ENCODE measurements at regions not wholly inside any gene's neighbourhood (a gene's known extent, or its start where the extent isn't known, plus 50 kb on each side); places are given as distances from the start of the nearest gene placed in this dataset.

DNA sequence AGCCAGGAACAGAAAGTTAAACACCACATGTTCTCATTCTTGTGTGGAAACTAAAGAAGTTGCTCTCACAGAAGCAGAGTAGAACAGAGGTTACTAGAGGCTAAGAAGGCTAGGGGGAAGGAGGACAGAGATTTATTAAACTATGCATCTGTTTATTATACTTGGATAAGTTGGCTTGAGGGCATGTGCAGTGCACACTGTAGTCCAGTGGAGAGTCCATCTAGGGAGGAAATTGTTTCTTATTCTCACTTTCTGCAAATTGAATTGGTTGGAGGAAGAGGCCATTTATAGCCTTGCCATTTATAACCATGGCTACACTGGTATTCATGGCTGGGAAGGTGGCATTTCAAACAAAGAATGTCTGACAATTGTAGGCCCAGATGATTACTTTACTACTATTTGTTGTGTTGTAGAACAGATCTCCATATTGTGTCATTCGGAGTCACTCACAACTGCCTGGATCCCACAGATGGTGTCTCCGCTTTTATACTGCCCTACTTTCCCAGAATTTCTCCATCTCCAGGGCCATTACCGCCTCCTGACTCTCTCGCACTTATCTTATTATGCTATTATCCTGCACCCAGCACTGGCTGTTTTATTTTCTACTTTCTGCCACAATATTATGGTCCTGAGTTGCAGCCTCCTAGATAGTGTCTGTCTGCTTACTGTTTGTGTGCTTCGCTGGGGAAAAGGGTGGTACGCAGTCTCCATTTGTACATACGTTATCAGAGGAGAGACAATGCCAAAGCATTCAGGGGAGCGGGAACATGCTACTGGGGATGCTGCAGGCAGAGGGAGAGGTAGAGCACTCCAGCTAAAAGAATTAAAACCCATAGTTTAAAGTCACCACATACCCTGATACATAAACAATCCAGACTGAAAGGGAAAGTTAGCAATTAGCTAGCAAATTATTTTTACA is 169.3 kb upstream of the BLID start:
- Histone ChIP-seq H3K27ac (ENCODE audit: extremely low read depth, low read depth, low read length) (no peak overlapping the region), H3K79me2 (ENCODE audit: control insufficient read depth, insufficient read depth, low read length) (no peaks in the 10 kb centered on the region), H3K36me3 (ENCODE audit: control insufficient read depth, insufficient read depth, low read length) (no peaks in the 10 kb centered on the region), H3K4me3 (no peak overlapping the region), H4K20me1 (replicated peaks; ENCODE audit: control insufficient read depth, insufficient read depth, low read length) (no peaks in the 10 kb centered on the region), H2AFZ (ENCODE audit: low read depth, low read length) (no peak overlapping the region), H3K9me3 (replicated peaks; ENCODE audit: control insufficient read depth, insufficient read depth, low read depth, low read length) (no peaks in the 10 kb centered on the region), H3K9ac (ENCODE audit: insufficient read depth in 1 of 2, low read depth in 2 of 2, low read length in 2 of 2) (no peak overlapping the region), H3K4me1 (replicated peaks in 1 of 2; ENCODE audit: control insufficient read depth in 2 of 2, insufficient read depth in 2 of 2, low read length in 2 of 2) (no peaks in the 10 kb centered on the region), H3K27me3 (ENCODE audit: control insufficient read depth in 2 of 2, insufficient read depth in 2 of 2, low read length in 2 of 2) (no peaks in the 10 kb centered on the region), H3K9me1 (ENCODE audit: control insufficient read depth, insufficient read depth, low read length) (no peaks in the 10 kb centered on the region), H3K4me2 (ENCODE audit: insufficient read depth, low read length) (no peak overlapping the region)
- in situ Hi-C loops (cut with MboI): no loop called here
- intact Hi-C loops (cut with micrococcal nuclease): no loop called here
- ATAC-seq (no peak), DNase-seq (ENCODE audit: extremely low read depth in 1 of 4, low spot score in 3 of 4) (no peak), FAIRE-seq (no peak)
- POLR2A ChIA-PET: no interaction called here
- WGBS (ENCODE audit: insufficient coverage, low coverage, missing lambda C conversion rate): under 1% methylated on average over 8 of the region's 8 CpGs
- no TSS peak for BruUV-seq (replicated peaks)
- no peak for TF ChIP-seq ATF1 (CRISPR knock-in tag; IDR thresholded peaks at IDR 0.05)
- TF ChIP-seq ATF1 (tag; IDR thresholded peaks at IDR 0.05): no peak
- no peak for TF ChIP-seq ZNF551 (CRISPR knock-in tag; IDR thresholded peaks at IDR 0.05)
- TF ChIP-seq PHF20 (IDR thresholded peaks at IDR 0.05; ENCODE audit: partially characterized antibody): no peak
- CTCF ChIA-PET (ENCODE audit: low intra/inter-chr PET ratio): no interaction called here

DNA sequence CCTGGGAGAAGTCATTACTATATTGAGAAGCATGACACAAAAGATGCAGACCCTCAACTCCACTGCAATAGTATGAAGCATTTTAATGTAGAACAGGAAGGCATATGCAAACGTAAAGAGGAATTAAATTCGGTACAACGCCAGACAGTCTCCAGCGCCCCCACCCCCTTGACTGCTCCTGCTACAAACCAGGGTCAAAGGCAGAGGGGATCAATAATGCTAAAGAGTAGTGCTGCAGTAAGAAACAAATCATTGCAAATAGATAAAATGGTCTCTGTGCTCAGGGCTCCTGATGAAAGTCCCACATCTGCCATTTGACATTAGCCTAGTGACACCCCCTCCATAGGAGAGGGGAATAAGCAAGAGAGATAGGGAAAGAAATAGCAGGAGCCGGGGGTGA is 164.9 kb upstream of the BLID start:
- ChIA-PET POLR2A (no interaction called here), CTCF (ENCODE audit: low intra/inter-chr PET ratio) (no interaction called here)
- in situ Hi-C loops (cut with MboI): no loop called here
- no peak overlapping the region for H3K4me3 ChIP-seq
- intact Hi-C loops (cut with micrococcal nuclease): no loop called here
- ATAC-seq: no peak
- H3K4me2 ChIP-seq (ENCODE audit: insufficient read depth, low read length): no peak overlapping the region
- no peak overlapping the region for H2AFZ ChIP-seq (ENCODE audit: low read depth, low read length)
- no peak for FAIRE-seq
- no peaks in the 10 kb centered on the region for H3K4me1 ChIP-seq (replicated peaks in 1 of 2; ENCODE audit: control insufficient read depth in 2 of 2, insufficient read depth in 2 of 2, low read length in 2 of 2)
- H4K20me1 ChIP-seq (replicated peaks; ENCODE audit: control insufficient read depth, insufficient read depth, low read length): no peaks in the 10 kb centered on the region
- BruUV-seq (replicated peaks): no TSS peak
- H3K36me3 ChIP-seq (ENCODE audit: control insufficient read depth, insufficient read depth, low read length): no peaks in the 10 kb centered on the region
- DNase-seq (ENCODE audit: extremely low read depth in 1 of 4, low spot score in 3 of 4): no peak
- 1% methylated on average over 5 of the region's 5 CpGs for WGBS (ENCODE audit: insufficient coverage, low coverage, missing lambda C conversion rate)
- H3K27ac ChIP-seq (ENCODE audit: extremely low read depth, low read depth, low read length): no peak overlapping the region
- H3K9me3 ChIP-seq (replicated peaks; ENCODE audit: control insufficient read depth, insufficient read depth, low read depth, low read length): no peaks in the 10 kb centered on the region
- H3K79me2 ChIP-seq (ENCODE audit: control insufficient read depth, insufficient read depth, low read length): no peaks in the 10 kb centered on the region
- H3K27me3 ChIP-seq (ENCODE audit: control insufficient read depth in 2 of 2, insufficient read depth in 2 of 2, low read length in 2 of 2): no peaks in the 10 kb centered on the region
- no peak overlapping the region for H3K9ac ChIP-seq (ENCODE audit: insufficient read depth in 1 of 2, low read depth in 2 of 2, low read length in 2 of 2)
- no peaks in the 10 kb centered on the region for H3K9me1 ChIP-seq (ENCODE audit: control insufficient read depth, insufficient read depth, low read length)
- TF ChIP-seq MTA2 (IDR thresholded peaks at IDR 0.05; ENCODE audit: low read depth): no peak
- no peak for TF ChIP-seq MEF2A (IDR thresholded peaks at IDR 0.05; ENCODE audit: control insufficient read depth, low read depth, low read length)
- TF ChIP-seq ZNF3 (CRISPR knock-in tag; IDR thresholded peaks at IDR 0.05): no peak
- TF ChIP-seq, protein P1, sequence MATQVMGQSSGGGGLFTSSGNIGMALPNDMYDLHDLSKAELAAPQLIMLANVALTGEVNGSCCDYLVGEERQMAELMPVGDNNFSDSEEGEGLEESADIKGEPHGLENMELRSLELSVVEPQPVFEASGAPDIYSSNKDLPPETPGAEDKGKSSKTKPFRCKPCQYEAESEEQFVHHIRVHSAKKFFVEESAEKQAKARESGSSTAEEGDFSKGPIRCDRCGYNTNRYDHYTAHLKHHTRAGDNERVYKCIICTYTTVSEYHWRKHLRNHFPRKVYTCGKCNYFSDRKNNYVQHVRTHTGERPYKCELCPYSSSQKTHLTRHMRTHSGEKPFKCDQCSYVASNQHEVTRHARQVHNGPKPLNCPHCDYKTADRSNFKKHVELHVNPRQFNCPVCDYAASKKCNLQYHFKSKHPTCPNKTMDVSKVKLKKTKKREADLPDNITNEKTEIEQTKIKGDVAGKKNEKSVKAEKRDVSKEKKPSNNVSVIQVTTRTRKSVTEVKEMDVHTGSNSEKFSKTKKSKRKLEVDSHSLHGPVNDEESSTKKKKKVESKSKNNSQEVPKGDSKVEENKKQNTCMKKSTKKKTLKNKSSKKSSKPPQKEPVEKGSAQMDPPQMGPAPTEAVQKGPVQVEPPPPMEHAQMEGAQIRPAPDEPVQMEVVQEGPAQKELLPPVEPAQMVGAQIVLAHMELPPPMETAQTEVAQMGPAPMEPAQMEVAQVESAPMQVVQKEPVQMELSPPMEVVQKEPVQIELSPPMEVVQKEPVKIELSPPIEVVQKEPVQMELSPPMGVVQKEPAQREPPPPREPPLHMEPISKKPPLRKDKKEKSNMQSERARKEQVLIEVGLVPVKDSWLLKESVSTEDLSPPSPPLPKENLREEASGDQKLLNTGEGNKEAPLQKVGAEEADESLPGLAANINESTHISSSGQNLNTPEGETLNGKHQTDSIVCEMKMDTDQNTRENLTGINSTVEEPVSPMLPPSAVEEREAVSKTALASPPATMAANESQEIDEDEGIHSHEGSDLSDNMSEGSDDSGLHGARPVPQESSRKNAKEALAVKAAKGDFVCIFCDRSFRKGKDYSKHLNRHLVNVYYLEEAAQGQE (IDR thresholded peaks at IDR 0.05; ENCODE audit: borderline replicate concordance): no peak
- TF ChIP-seq, protein P1 (CRISPR knock-in tag; IDR thresholded peaks at IDR 0.05; ENCODE audit: low read depth): no peak

All from K562 (cell line).